IMR-90 (cell line): ENCODE measurements at regions not wholly inside any gene's neighbourhood (a gene's known extent, or its start where the extent isn't known, plus 50 kb on each side); places are given as distances from the start of the nearest gene placed in this dataset.

Experiments used
- CEBPB ChIP-seq: IDR thresholded peaks from 2 replicates; pipeline ENCODE4 v1.6.1; 2012; ENCODE audit warnings: low read depth, low read length, improper control_type of control experiment
- CHD1 ChIP-seq: IDR thresholded peaks from 2 replicates; pipeline ENCODE4 v1.6.1; 2012; ENCODE audit warnings: low read depth, low read length, improper control_type of control experiment
- CTCF ChIP-seq: conservative IDR thresholded peaks from 2 replicates; pipeline ENCODE4 v1.5.1; 2012; ENCODE audit warnings: mild to moderate bottlenecking, low read depth, low read length, improper control_type of control experiment
- MAFK ChIP-seq: IDR thresholded peaks from 2 replicates; pipeline ENCODE4 v1.6.1; 2012; ENCODE audit warnings: low read depth, low read length, improper control_type of control experiment
- MXI1 ChIP-seq: IDR thresholded peaks from 2 replicates; pipeline ENCODE4 v1.6.1; 2012; ENCODE audit warnings: low read depth, mild to moderate bottlenecking, low read length, moderate library complexity, borderline replicate concordance
- NFE2L2 ChIP-seq: fragments of 150-350 bp; IDR thresholded peaks from 2 replicates; pipeline ENCODE4 v1.6.1; 2016; ENCODE audit warnings: low read depth, mild to moderate bottlenecking, low read length
- POLR2A ChIP-seq: IDR thresholded peaks from 2 replicates; pipeline ENCODE4 v1.6.1; 2012; ENCODE audit warnings: mild to moderate bottlenecking, low read depth, low read length
- RAD21 ChIP-seq: IDR thresholded peaks from 2 replicates; pipeline ENCODE4 v1.6.1; 2012; ENCODE audit warnings: low read length, improper control_type of control experiment
- RCOR1 ChIP-seq: IDR thresholded peaks from 2 replicates; pipeline ENCODE4 v1.6.1; 2012; ENCODE audit warnings: mild to moderate bottlenecking, low read length, improper control_type of control experiment; ENCODE audit not compliant: insufficient replicate concordance
- RFX5 ChIP-seq: IDR thresholded peaks from 2 replicates; pipeline ENCODE4 v1.8.0; 2012; ENCODE audit warnings: low read depth, mild to moderate bottlenecking, low read length, moderate library complexity
- SMC3 ChIP-seq: fragments of 150-350 bp; IDR thresholded peaks from 2 replicates; pipeline ENCODE4 v1.6.1; 2016; ENCODE audit warnings: low read depth, mild to moderate bottlenecking, antibody characterized with exemption, low read length, moderate library complexity
- TF ChIP-seq, protein P1 (sequence below): fragments of 150-350 bp; IDR thresholded peaks from 2 replicates; pipeline ENCODE4 v1.6.1; 2016; ENCODE audit warnings: low read depth, mild to moderate bottlenecking, low read length, moderate library complexity, borderline replicate concordance
- TF ChIP-seq, protein P2 (sequence below): fragments of 150-350 bp; IDR thresholded peaks from 2 replicates; pipeline ENCODE4 v1.6.1; 2017; ENCODE audit warnings: mild to moderate bottlenecking, antibody characterized with exemption, low read length, low read depth

DNA sequence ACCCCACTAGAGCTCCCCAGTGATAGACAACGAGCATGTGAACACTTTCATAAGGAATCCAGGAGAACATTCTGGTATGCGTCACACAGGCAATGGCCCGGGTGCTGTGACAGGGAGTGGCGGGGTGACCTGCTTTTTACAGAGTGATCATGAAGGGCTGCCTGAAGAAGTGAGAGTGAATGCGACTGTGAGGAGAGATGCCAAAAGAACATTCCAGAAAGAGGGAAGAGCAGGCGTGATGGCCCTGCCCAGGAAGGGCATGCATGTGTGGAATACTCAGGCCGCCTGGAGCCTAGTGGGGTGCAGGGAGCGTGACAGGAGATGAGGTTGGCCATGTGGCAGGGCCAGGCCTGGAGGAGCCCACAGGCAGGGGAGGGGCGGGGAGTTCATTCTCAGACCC lies 53.8 kb downstream of the FZD10 start:
- TF ChIP-seq CTCF (no peak), POLR2A (no peak), SMC3 (no peak), RFX5 (no peak), RAD21 (no peak), RCOR1 (no peak), MAFK (no peak), NFE2L2 (no peak), CHD1 (no peak), MXI1 (no peak), CEBPB (no peak)
- TF ChIP-seq, protein P1, sequence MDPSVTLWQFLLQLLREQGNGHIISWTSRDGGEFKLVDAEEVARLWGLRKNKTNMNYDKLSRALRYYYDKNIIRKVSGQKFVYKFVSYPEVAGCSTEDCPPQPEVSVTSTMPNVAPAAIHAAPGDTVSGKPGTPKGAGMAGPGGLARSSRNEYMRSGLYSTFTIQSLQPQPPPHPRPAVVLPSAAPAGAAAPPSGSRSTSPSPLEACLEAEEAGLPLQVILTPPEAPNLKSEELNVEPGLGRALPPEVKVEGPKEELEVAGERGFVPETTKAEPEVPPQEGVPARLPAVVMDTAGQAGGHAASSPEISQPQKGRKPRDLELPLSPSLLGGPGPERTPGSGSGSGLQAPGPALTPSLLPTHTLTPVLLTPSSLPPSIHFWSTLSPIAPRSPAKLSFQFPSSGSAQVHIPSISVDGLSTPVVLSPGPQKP, result no peak
- TF ChIP-seq, protein P2, sequence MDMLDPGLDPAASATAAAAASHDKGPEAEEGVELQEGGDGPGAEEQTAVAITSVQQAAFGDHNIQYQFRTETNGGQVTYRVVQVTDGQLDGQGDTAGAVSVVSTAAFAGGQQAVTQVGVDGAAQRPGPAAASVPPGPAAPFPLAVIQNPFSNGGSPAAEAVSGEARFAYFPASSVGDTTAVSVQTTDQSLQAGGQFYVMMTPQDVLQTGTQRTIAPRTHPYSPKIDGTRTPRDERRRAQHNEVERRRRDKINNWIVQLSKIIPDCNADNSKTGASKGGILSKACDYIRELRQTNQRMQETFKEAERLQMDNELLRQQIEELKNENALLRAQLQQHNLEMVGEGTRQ, result no peak
